Activated CD4-positive, alpha-beta T cell treated with anti-CD3 and anti-CD28 coated beads, Interleukin-2, amount 10 ng/mL, durations not matched to agents 7 days and 5 days (primary cell): ENCODE measurements at regions not wholly inside any gene's neighbourhood (a gene's known extent, or its start where the extent isn't known, plus 50 kb on each side); places are given as distances from the start of the nearest gene placed in this dataset.
"Not testable (repeated sequence)": the region's sequence is repeated elsewhere in the genome, so short reads cannot be mapped to it uniquely, and the experiment has no call there.

Experiments used
- CTCF ChIA-PET: fragments of 350-600 bp; sonication (Branson Sonifier 250); formaldehyde crosslinking; loops from one replicate; lab custom pipeline; 2021; ENCODE audit warnings: antibody characterized with exemption; lab: Charles Lee
- POLR2A ChIA-PET: fragments of 350-600 bp; sonication (Branson Sonifier 250); formaldehyde crosslinking; loops from one replicate; lab custom pipeline; 2021; ENCODE audit warnings: antibody characterized with exemption; lab: Charles Lee
- DNase-seq: peaks from one replicate; pipeline ENCODE4 v3.0.0-alpha.2; 2020
- H3K27ac Mint-ChIP-seq: one replicate; pipeline ENCODE4 v1.8.0; 2021; ENCODE audit warnings: mild to moderate bottlenecking, moderate library complexity, mixed read lengths
- H3K27me3 Mint-ChIP-seq: one replicate; pipeline ENCODE4 v1.8.0; 2021; ENCODE audit warnings: mixed read lengths
- H3K36me3 Mint-ChIP-seq: one replicate; pipeline ENCODE4 v1.8.0; 2021; ENCODE audit warnings: low read depth, mixed read lengths
- H3K4me1 Mint-ChIP-seq: one replicate; pipeline ENCODE4 v1.8.0; 2021; ENCODE audit warnings: mixed read lengths
- H3K4me3 Mint-ChIP-seq: one replicate; pipeline ENCODE4 v1.8.0; 2021; ENCODE audit warnings: mild to moderate bottlenecking, moderate library complexity, mixed read lengths
- H3K9me3 Mint-ChIP-seq: one replicate; pipeline ENCODE4 v1.8.0; 2021; ENCODE audit warnings: mixed read lengths

GRCh38 chr4:43672265-43672885 is 776.2 kb downstream of the KCTD8 start:
- POLR2A ChIA-PET, H3K27me3 Mint-ChIP-seq, H3K27ac Mint-ChIP-seq, H3K4me1 Mint-ChIP-seq, CTCF ChIA-PET, H3K36me3 Mint-ChIP-seq, H3K4me3 Mint-ChIP-seq, DNase-seq: not testable (repeated sequence)
- H3K9me3 Mint-ChIP-seq: peaks cover 14% of the 10 kb centered on the region

- no peak overlapping the region for H3K27ac Mint-ChIP-seq
- ChIA-PET POLR2A (no interaction called here), CTCF (no interaction called here)
- peaks cover 7% of the 10 kb centered on the region for H3K9me3 Mint-ChIP-seq
- no peak for DNase-seq
- no peak overlapping the region for H3K4me3 Mint-ChIP-seq
- H3K36me3 Mint-ChIP-seq: no peaks in the 10 kb centered on the region
- H3K4me1 Mint-ChIP-seq: no peaks in the 10 kb centered on the region
- no peaks in the 10 kb centered on the region for H3K27me3 Mint-ChIP-seq
These were observed 768.2 kb downstream of the KCTD8 start for GRCh38 chr4:43680421-43680820.

DNA sequence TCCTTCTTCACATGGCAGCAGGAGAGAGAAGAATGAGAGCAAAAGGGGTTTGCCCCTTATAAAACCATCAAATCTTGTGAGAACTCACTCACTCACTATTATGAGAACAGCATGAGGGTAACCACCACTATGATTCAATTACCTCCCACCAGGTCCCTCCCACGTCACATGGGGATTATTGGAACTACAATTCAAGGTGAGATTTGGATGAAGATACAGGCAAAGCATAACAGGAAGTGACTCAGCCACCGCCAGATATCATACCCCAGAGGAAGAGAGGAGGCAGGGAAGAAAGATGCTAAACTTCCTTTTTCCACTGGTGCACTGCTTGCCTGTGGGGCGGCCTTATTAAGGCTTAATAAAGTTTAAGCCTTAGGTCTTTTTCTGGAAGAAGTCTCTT is 766.1 kb downstream of the KCTD8 start:
- no peak for DNase-seq
- ChIA-PET POLR2A (no interaction called here), CTCF (no interaction called here)
- H3K4me1 Mint-ChIP-seq: no peaks in the 10 kb centered on the region
- no peak overlapping the region for H3K4me3 Mint-ChIP-seq
- peaks cover 4% of the 10 kb centered on the region for H3K9me3 Mint-ChIP-seq
- no peaks in the 10 kb centered on the region for H3K27me3 Mint-ChIP-seq
- H3K27ac Mint-ChIP-seq: no peak overlapping the region
- no peaks in the 10 kb centered on the region for H3K36me3 Mint-ChIP-seq

DNA sequence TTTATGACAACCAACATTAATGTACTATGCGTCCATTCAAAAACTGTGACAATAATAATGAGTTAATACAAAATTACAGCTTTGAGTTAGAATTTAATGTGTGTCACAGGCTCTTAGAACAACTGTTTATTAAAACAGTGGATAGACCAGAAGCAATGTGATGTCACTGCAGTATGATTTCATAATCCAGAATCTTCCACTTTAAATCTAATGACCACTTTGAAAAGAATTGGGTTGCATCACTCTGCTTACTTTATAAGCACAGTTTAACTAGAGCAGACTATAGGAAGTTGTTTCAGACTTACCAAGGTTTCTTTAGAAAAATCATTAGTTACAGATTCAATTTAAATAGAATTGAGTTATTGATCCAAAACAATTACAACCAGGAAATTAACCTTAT is 758.5 kb downstream of the KCTD8 start:
- POLR2A ChIA-PET: no interaction called here
- H3K4me1 Mint-ChIP-seq: no peaks in the 10 kb centered on the region
- no peak overlapping the region for H3K27ac Mint-ChIP-seq
- no peak for DNase-seq
- H3K4me3 Mint-ChIP-seq: no peak overlapping the region
- CTCF ChIA-PET: no interaction called here
- H3K27me3 Mint-ChIP-seq: no peaks in the 10 kb centered on the region
- H3K9me3 Mint-ChIP-seq: peaks cover 4% of the 10 kb centered on the region
- H3K36me3 Mint-ChIP-seq: no peaks in the 10 kb centered on the region

GRCh38 chr4:43693876-43694275 is 754.7 kb downstream of the KCTD8 start:
- Mint-ChIP-seq H3K9me3 (peaks cover 11% of the 10 kb centered on the region), H3K4me1 (no peaks in the 10 kb centered on the region), H3K27ac (no peak overlapping the region), H3K27me3 (no peaks in the 10 kb centered on the region), H3K4me3 (no peak overlapping the region), H3K36me3 (no peaks in the 10 kb centered on the region)
- ChIA-PET POLR2A (no interaction called here), CTCF (no interaction called here)
- DNase-seq: no peak

GRCh38 chr4:43709443-43709842 is 739.2 kb downstream of the KCTD8 start:
- Mint-ChIP-seq H3K4me1 (no peaks in the 10 kb centered on the region), H3K27me3 (no peaks in the 10 kb centered on the region), H3K36me3 (no peaks in the 10 kb centered on the region), H3K4me3 (no peak overlapping the region), H3K27ac (no peak overlapping the region), H3K9me3 (peaks cover 3% of the 10 kb centered on the region)
- POLR2A ChIA-PET: no interaction called here
- CTCF ChIA-PET: no interaction called here
- no peak for DNase-seq

DNA sequence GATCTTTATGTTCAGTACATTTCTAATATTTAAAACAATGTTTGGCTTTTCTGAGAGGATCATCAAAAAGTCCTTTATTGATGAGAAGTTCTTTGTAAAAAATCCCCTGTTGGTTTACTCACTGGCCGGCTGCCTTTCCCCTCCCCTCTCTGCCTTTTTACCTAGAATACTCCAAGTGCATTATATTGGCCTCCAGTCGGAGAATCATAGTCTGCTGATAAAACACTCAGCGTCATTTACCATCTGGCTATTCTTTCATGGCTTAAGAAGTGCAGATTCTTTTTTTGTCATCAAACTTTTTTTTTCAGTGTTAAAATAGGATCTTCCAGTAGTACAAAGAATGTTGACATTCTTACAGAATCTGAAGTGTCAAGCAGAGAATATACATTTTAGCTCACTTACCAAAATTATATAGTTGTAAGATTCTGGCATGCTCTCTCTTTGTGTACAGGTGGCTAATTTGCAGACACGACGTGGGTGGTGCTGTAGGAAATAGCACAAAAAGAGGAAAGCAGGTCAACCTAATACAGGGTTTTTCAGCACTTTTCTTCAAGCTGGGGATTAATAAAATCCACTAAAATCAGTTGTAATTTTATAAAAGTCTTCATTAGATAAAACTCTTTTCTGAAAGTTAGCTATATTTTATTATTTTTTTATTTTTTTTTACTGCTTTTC is 731.8 kb downstream of the KCTD8 start:
- no peak overlapping the region for H3K27ac Mint-ChIP-seq
- no peaks in the 10 kb centered on the region for H3K36me3 Mint-ChIP-seq
- H3K9me3 Mint-ChIP-seq: peaks cover 3% of the 10 kb centered on the region
- ChIA-PET CTCF (no interaction called here), POLR2A (no interaction called here)
- no peaks in the 10 kb centered on the region for H3K27me3 Mint-ChIP-seq
- no peaks in the 10 kb centered on the region for H3K4me1 Mint-ChIP-seq
- no peak overlapping the region for H3K4me3 Mint-ChIP-seq
- no peak for DNase-seq

GRCh38 chr4:43718369-43718768 is 730.2 kb downstream of the KCTD8 start:
- H3K9me3 Mint-ChIP-seq: peaks cover 3% of the 10 kb centered on the region
- no peaks in the 10 kb centered on the region for H3K4me1 Mint-ChIP-seq
- DNase-seq: no peak
- no peak overlapping the region for H3K27ac Mint-ChIP-seq
- H3K36me3 Mint-ChIP-seq: no peaks in the 10 kb centered on the region
- H3K4me3 Mint-ChIP-seq: no peak overlapping the region
- ChIA-PET CTCF (no interaction called here), POLR2A (no interaction called here)
- H3K27me3 Mint-ChIP-seq: no peaks in the 10 kb centered on the region

- Mint-ChIP-seq H3K4me3 (no peak overlapping the region), H3K27ac (no peak overlapping the region), H3K27me3 (no peaks in the 10 kb centered on the region), H3K36me3 (no peaks in the 10 kb centered on the region), H3K9me3 (peaks cover 5% of the 10 kb centered on the region), H3K4me1 (no peaks in the 10 kb centered on the region)
- no peak for DNase-seq
- POLR2A ChIA-PET: no interaction called here
- CTCF ChIA-PET: no interaction called here
These were observed 715.7 kb downstream of the KCTD8 start for GRCh38 chr4:43732829-43733426.

GRCh38 chr4:43742083-43742482 is 706.5 kb downstream of the KCTD8 start:
- H3K4me1 Mint-ChIP-seq: no peaks in the 10 kb centered on the region
- CTCF ChIA-PET: no interaction called here

DNA sequence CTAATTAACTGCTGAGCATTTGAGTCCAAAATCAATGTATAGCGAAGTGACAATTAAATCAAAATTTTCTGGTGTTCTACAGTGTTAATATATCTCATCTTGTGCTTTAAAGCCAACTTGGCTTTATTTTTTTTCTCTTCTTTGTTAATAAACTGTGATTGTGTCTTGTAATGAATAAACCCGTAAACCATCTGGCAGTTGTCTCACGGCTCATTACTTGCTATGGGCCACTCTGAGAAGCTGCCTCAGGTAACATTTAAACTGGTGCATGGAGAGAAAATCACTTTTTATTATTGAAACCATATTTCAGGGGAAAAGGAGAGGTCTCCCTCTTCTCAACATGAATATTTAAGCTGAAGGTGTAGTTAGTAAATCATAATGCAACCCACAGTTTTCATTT is 694.0 kb downstream of the KCTD8 start:
- Mint-ChIP-seq H3K27me3 (no peaks in the 10 kb centered on the region), H3K4me3 (no peak overlapping the region), H3K36me3 (no peaks in the 10 kb centered on the region), H3K9me3 (peaks cover 5% of the 10 kb centered on the region), H3K4me1 (no peaks in the 10 kb centered on the region), H3K27ac (no peak overlapping the region)
- DNase-seq: no peak
- POLR2A ChIA-PET: no interaction called here
- CTCF ChIA-PET: no interaction called here

More at GRCh38 chr4:43742083-43742482, 706.5 kb downstream of the KCTD8 start:
- H3K9me3 Mint-ChIP-seq: peaks cover 7% of the 10 kb centered on the region
- DNase-seq: no peak
- POLR2A ChIA-PET: no interaction called here
- no peak overlapping the region for H3K27ac Mint-ChIP-seq
- H3K4me3 Mint-ChIP-seq: no peak overlapping the region
- no peaks in the 10 kb centered on the region for H3K36me3 Mint-ChIP-seq
- H3K27me3 Mint-ChIP-seq: no peaks in the 10 kb centered on the region

GRCh38 chr4:43757147-43757546 is 691.5 kb downstream of the KCTD8 start:
- no peaks in the 10 kb centered on the region for H3K36me3 Mint-ChIP-seq
- H3K4me1 Mint-ChIP-seq: no peaks in the 10 kb centered on the region
- H3K27ac Mint-ChIP-seq: no peak overlapping the region
- POLR2A ChIA-PET: no interaction called here
- CTCF ChIA-PET: no interaction called here
- no peak for DNase-seq
- H3K9me3 Mint-ChIP-seq: peaks cover 5% of the 10 kb centered on the region
- no peak overlapping the region for H3K4me3 Mint-ChIP-seq
- no peaks in the 10 kb centered on the region for H3K27me3 Mint-ChIP-seq

GRCh38 chr4:43758836-43759235 is 689.8 kb downstream of the KCTD8 start:
- H3K9me3 Mint-ChIP-seq: peaks cover 5% of the 10 kb centered on the region
- POLR2A ChIA-PET: no interaction called here
- H3K27me3 Mint-ChIP-seq: no peaks in the 10 kb centered on the region
- CTCF ChIA-PET: no interaction called here
- no peaks in the 10 kb centered on the region for H3K4me1 Mint-ChIP-seq
- no peak overlapping the region for H3K27ac Mint-ChIP-seq
- no peak for DNase-seq
- H3K4me3 Mint-ChIP-seq: no peak overlapping the region
- no peaks in the 10 kb centered on the region for H3K36me3 Mint-ChIP-seq
